ENCODE measurements at regions not wholly inside any gene's neighbourhood (a gene's known extent, or its start where the extent isn't known, plus 50 kb on each side); places are given as distances from the start of the nearest gene placed in this dataset.
A peak's percentile ranks its signal among the peaks of the same experiment; 100 is the strongest.

DNA sequence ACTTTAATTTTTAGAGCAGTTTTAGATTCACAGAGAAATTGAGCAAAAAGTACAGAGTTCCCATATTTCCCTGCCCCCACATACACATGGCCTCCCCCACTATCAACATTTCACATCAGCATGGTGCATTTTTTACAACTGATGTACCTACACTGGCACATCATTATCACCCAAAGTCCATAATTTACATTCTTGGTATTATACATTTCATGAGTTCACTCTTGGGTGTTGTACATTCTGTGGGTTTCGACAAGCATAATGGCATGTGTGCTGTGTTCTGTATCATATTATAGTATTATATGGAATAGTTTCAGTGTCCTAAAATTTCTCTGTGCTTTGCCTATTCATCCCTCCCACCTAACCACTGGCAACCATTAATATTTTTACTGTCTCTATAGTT, 419.8 kb upstream of the THBS1 start:
- DNase-seq, result no peak

DNA sequence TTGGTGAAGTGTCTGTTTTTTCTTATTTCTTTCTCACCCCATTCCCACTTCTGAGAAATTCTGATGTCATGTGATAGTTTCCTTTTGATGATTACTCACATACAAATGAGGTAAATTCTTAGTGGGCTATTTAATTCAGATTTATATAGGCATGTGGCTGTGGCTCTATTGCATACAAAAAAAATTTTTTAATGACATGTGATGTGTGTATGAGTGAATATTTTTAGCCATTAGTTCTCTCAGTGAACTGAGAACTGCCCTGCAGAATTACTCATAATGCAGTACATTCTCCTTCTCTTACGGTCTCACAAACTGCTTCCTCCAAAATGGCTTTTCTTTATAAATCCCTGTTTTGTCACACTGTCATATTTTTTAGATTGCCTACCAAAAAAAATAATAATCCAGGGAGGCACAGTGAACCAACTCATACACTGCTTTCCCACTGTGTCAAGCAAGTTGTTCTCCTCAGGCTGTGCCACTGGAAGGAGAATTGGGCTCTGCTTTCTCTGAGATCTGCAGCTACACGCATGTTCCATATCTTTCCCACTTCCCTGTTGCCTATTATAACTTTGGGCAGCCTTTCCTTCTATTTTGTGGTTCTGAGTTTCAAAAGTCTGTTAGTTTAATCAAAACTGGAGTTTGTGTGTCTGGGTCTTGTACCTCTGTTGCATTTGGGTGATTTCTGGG, 415.7 kb upstream of the THBS1 start:
- no peak for DNase-seq

DNA sequence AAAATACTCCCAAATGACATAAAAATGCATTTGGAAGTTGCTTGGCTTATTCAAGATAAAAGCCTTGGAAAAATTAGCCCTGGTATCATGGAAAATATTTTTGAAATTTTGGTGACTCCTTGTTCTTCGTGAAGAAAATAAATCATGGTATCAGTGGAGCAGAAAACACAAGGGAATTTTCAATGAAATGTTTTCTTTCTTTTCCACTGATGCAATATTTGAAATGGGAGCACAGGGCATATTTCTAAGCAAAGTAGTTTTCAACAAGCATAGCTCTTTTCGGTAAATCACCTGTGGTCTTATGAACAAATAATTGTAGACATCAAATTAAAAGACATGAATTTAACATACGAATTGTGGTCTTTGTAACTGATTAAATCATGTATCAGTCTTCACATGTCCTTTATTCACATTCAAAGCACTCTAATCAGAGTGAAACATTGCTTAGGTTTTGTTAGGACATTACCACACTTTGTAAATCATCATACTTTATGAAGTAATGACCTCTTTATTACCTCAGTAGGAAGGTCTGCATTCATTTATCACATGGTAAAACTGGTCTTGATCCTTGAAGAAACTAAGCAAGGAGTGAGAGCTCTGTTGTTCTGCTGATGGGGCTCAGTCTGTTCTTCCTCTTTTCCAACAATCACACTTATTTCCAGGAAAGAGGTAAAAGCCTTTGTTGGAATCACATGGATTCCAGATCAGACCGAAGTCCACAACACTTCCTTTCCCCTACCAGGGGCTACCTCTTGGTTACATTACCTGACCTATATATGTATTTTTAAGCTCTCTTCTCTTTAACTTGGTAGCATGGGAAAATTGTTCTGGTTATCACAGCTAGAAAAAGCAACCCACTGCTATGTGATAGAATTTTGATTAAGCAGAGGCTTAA, 413.5 kb upstream of the THBS1 start:
- DNase-seq, result no peak

DNA sequence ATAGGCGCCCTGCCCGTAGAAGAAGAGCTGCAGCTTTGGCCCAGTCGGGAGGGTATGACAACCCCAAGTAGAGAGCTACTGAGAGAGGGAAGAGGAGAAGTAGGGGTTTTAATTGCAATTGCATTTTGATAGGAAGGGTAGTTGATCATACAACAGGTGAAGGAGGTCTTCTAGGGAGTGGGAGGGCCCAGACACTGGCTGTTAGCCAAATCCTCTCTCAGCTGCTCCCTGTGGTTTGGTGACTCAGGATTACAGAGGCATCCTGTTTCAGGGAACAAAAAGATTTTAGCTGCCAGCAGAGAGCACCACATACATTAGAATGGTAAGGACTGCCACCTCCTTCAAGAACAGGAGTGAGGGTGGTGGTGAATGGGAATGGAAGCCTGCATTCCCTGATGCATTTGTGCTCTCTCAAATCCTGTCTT, 408.9 kb upstream of the THBS1 start:
- peak; percentile 84 for DNase-seq

DNA sequence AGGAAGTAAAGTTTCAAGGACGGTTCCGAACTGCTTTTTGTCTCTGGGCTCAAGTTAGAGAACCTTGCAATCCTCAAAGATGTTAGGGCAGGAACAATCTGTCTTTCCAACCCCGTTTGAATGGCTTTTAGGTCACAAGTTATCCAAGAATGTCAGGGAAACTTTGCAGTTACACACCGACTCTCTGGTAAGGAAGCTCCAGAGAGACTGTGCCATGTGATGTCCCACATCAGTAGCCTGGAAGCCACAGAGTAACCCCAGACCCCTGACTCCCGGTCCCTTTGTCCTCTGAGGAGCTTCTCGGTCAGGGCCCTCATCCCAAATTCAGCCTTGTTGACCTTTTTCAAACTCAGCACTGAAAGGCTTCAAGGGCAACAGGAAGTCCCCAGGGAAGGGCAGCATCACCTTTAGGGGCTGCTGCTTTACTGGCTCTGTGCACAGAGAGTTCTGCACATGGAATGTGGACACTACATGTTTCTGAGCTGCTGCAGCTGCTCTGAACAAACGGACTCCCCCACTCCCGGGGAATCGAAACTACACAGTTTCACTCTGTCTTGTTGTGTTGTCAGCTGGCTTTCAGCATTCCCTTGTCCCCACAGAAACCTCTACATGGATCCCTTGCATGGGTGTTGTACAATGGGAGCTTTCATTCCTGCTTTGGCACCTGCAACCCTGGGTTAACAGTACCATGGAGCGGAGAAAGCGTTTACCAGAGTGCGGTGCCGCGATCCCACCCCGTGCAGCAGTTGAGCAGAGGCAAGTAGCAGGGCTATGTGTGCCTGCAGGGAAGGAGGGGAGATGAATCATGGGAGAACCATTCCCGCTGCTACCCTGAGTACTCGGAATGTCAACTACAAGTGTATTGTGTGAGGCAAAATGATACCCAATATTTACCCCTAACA, 408.2 kb upstream of the THBS1 start:
- no peak for DNase-seq

DNA sequence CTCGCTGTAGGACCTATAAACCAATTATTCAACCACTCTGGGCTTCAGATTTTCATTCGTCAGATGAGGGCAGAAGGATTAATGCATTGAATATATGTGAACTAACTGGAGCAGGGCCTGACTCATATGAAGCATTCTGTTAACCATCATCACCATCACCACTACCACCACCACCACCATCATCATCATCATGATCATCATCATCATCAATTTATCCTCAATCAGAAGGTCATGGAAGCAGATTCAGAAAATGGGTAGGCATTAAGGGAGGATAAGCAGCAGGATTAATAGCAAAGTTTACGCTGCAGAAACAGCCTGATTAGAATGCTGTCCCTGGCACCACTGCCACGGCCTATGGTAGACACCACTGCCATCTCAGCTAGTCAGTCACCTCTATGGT, 407.5 kb upstream of the THBS1 start:
- DNase-seq, result no peak

DNA sequence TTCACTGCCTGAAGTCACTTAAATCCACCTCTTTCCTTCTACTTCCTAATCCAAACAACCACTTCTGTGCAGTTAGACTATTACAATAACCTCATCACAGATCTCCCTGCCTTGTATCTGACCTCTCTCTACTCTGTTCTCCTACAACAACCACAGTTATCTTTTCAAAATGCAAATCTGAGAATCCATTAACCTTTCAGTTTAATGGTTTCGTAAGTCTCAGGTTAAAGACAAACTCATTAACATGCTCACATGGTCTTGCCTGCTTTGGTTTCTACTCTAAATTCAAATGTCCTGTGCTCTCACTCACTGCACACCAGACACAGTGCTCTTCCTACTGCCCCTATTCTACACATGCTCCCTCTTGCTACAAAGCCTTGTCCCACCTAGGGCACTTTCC, 406.5 kb upstream of the THBS1 start:
- DNase-seq, result no peak

DNA sequence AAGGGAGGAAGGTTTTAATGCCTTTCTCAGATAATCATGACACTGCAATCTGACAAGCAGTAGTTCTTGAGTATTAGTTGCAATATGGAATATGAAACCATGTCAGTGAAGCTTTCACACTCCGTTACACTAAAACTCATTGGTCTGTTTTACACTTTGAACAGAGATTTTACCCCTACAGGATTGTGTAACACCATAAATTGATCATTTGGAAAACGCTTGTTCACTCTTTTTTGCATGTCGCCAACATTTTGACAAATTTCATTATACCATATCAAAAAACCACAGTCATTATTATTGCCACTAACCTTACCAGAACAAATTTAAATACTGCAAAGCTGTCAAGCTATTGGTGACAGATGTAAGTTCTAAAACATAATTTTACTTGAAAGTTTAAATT, 404.8 kb upstream of the THBS1 start:
- peak; percentile 17 for DNase-seq

DNA sequence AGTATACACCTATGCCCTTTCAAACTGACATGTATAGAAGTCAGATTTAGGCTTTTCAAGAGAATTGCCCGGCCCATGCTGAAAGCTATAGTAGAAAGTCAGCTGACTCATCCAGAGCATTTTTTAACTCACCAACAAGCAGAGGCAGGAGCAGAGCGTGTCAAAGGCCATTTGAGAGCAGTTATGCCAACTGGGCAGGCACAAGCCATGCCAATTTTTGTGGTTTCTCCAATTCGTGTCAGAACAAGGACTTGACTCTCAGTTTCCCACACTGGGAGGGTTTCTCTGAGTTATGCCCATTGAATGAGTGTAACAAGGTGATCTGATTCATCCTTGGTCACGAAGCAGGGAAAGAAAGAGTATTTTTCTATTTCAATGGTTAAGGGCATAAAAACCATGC, 403.3 kb upstream of the THBS1 start:
- no peak for DNase-seq

DNA sequence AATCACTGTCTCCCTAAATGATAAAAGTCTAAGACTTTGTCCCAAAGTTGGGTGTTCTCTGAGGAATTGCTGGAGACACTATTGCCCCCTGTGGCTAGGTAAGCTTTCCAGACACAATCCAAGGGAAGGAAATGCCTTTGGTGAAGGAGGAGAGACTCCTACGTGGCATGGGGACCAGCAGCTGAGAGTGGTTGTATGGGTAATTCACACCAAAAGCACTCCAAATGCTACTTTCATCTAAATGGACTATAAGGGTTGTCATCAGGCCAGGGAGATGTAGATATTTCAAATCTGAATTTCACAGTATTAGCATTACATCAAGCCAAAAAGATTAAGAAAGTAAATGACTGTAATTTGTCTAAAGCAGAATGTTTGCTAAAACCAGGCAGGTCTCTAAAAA, 400.8 kb upstream of the THBS1 start:
- DNase-seq, result no peak

DNA sequence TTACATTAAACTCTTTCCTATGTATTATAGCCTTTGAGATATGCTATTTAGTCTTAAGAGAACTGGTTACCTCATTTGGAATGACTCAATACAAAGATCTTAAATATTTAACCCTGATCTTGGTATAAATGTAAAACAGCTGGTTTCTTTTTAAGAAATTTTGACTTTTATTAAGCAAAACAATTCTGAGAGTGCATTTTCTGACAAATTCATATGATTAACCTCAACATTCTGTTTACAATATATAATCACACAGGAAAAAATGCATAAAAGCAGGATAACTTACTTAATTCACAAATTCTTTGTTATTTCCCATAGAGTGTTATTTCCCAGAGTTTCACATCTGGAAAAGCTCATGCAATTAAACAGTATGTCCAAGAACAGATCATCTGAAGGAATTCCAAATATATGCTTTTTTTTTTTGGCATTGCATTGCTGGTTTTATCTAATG, 400.4 kb upstream of the THBS1 start:
- DNase-seq, result no peak

DNA sequence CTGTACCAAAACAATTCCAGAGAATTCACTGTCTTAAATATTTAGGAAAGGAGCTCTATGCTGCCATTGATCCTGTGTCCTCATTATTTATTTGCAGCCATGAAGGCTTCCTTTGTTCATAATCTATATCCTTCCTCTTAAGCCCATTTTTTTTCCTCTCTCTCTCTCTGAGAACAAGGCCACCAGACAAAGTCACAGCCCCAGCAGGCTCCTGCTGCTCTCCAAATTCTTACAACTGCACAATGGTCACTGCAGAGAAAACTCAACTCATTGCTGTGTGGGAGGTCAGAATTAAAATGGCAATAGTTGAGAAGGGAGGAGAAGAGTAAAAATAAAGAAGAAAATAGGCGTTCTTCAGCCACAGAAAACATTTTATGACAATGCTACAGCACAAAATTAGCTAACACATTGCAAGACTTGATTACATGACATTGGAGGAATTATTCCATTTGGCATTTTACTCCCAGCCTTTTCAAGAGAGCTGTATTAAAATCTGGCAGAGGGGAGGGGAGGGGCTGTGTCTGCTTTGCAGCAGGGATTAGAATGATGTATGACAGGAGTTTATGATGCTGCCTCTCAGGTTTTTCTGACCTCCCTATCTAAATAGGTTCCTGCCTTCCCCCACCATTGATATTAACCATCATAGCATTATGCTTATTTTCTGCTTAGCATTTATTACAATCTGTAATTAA, 399.7 kb upstream of the THBS1 start:
- no peak for DNase-seq

DNA sequence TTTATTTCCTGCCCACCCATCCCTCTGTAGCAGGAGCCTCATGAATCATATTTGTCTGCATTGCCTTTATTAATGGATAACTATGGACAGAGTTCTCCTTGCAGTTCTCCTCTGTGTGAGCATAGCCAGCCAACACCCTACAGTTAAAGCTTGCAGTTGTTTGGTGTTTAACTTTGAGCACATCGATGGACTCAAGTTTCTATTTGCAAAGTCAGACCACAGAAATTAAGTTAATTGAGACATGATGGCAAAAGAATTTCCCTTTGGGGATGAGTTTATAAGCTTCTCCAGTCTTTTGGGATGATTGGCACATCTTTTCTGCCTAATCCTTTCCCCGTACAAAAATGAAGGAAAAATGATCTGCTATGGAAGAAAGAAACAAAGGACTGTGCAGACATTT, 398.9 kb upstream of the THBS1 start:
- DNase-seq, result no peak

DNA sequence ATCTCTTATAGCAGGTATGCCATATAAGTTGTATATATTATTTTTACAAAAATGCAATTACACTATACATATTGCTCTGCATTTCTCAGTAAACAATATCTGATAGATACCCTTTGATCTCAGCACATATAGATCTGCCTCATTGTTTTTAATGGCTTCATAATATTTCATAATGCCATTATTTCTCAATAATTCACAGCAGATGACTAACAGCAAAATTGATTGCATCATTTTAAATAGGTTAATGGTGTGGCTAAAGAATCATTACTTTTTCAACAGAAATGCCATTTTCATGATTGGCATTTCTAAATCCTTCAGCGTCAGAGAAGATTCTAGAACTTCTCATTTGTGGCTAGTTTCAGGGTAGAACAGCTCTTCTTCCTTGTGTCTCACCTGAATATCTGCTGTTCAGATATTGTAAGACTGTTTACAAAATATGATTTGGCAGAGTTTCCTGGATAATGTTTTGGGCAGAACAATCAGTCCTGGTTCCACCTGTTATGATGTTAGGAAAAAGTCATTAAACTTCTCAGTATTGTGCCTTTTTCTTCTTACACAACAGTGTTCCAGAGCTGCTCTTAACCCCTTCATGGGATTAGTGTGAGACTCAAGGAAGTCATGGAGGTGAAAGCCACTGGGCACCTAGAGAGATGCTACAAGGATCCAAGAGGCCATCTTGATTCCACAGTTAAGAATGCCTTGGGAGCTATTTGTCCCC, 397.6 kb upstream of the THBS1 start:
- DNase-seq, result no peak

DNA sequence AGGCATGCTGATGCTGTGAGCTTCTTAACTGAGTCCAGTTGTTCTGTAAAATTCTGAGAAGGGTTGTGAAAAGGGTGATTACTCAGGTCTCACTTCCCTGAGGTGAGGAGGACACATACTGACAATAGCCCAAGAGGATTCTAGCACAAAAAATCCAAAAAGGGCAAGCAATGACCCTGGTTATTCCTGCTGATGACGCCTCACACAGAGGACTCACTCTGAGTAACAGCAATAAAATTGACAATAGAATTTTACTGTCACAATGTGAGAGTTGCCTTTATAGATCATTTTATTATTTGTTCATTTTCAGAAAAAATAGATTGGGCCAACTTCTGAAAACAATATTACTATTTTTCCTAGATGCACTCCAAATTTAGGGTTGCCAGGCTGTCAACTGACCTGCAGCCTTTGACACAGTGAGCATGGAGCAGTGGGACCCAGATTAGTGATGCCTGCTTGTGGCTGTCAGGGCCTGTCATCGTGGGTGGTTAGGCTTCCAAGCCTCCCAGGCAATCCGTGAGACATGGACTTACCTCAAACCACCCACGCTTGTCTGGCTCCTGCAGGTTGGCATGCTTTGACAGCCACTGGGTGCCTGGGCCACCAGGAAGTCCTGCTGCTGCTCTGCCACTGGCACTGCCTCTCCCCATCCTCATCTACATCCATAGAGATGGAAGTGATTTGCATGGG, 396.0 kb upstream of the THBS1 start:
- DNase-seq, result no peak

DNA sequence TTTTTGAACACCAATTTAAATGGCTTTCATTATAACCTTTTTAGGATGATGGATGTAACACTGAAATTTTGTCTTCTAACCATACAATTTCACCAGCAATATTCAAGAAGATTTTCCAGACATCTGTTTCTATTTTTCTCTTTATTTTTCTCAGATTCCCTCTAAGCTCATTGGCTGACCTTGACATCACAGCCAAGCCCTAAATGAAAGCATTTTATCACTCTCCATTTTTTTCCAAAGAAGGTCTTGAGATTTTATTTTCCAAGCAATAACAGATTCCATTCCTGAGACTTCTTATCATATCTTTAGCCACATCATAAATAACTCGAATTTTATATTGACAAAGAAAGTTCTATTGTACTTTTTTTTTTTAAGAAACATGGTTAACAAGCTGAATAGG, 392.6 kb upstream of the THBS1 start:
- DNase-seq, result no peak

DNA sequence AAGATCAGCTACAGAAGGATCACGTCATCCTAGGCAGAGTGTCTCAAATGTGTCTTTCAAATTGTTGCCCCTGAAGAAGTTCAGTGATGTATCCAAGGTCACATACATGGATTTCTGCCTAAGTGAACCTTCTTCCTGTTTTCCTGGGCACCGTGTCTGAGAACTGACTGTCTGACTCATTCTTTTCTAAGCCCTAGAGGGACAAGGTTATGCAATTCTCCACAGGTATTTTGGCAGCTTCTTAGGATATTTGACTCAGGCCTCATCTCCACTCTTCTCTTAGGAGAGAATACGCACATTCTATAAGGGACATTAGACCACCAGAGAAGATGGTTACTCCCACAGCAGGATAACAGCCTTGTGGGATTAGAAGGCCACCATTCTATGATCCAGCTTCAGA, 391.9 kb upstream of the THBS1 start:
- no peak for DNase-seq

DNA sequence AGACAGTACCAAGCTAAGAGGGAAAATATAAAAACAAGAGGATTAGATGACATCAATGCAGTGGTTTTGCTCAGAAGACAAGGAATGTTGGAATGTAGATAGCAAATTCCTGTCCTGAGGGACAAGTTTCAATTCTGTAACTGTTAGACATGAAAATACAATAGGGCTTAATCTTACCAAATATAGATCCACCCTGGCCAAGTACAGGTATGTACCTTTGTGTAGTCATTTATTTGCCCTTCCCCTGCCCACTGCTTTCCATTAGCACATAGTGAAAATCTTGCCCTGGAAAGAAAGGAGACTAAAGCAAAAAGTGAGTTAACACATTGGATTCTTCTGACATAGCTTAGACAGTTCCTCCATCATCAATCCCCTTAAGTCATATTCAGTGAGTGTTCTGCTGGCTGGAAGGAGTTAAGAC, 389.0 kb upstream of the THBS1 start:
- no peak for DNase-seq

DNA sequence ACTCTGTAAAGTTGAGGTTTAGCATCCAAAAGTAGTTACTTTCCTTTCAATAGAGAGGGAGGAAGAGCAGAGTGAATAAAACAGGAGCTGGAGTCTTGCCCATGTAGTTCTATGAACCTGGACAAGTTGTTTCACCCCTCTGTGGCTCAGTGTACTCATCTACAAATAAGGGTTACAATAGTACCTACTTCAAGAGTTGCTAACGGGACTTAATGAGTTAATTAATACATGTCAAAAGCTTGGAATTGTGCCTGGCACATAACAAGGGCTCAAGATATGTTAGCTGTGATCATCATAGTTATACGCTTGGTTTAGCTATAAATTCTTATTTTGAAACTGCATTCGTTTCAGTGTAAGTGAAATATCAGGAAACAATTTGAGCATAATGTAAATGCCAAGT, 388.5 kb upstream of the THBS1 start:
- DNase-seq, result no peak

DNA sequence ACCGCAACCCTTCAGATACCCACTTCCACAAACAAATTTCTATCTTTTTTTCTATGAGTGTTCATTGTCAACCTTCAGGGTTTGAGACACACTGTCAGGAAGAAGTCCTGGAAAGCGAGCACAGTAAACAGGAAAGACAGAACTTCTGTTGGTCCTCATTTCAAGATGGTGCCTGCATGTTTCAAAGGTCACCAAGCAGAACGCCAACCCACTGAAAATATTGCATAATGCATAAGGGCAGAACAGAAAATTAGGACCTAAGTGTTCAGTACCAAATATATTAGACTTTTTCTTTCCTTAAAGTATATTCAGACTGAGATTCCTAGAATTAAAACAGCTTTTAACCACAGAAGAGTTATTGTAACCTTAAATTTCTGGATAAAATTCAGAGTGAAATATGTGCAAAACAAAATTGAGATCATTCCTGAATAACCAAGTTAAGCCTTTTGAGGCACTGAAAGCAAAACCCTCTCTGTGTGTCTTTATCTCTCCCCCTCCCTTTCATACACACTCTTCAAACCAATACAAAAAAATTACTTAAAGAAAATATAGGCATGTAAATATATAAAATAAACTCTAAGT, 387.8 kb upstream of the THBS1 start:
- DNase-seq, result no peak

DNA sequence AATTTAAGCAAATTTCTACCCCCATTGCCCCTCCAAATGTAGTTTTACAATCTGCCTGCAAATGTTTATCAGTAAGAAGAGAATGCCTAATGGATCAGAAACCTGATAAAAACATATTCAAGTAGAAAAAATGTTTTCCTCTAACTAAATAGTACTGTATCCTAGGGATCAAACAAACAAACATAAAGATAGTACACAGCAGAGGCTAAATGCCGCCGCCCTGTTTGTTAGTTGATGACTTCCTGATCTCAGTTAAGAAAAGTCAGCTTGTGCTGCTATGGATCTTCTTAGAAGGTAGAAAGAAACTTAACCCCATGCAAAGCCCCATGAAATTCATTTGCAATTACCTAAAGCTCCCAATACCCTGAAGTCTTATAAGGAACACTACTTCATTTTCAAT, 387.3 kb upstream of the THBS1 start:
- no peak for DNase-seq
